Lower lobe of right lung (tissue), 2 donors: ENCODE measurements at regions not wholly inside any gene's neighbourhood (a gene's known extent, or its start where the extent isn't known, plus 50 kb on each side); places are given as distances from the start of the nearest gene placed in this dataset.

ENCODE experiments used
- ATAC-seq, 2 donors: fragments of 200-7000 bp; cut with Tn5 transposase; one replicate each; pipeline ENCODE4 v1.9.1; 2020 to 2022; ENCODE audit warnings: mild to moderate bottlenecking in 2 of 2, moderate library complexity in 2 of 2
- DNase-seq: peaks from one replicate; pipeline ENCODE4 v3.0.0-alpha.2; 2020
- H3K27ac ChIP-seq: fragments of 200-600 bp; one replicate; pipeline ENCODE4 v1.8.0; 2022
- H3K27me3 ChIP-seq: fragments of 200-600 bp; one replicate; pipeline ENCODE4 v1.8.0; 2022; ENCODE audit warnings: low read depth
- H3K36me3 ChIP-seq: fragments of 200-600 bp; one replicate; pipeline ENCODE4 v1.8.0; 2022; ENCODE audit warnings: mild to moderate bottlenecking
- H3K4me1 ChIP-seq: fragments of 200-600 bp; one replicate; pipeline ENCODE4 v1.8.0; 2022
- H3K4me3 ChIP-seq: fragments of 200-600 bp; one replicate; pipeline ENCODE4 v1.8.0; 2022; ENCODE audit warnings: mild to moderate bottlenecking
- H3K9me3 ChIP-seq: fragments of 200-600 bp; one replicate; pipeline ENCODE4 v1.8.0; 2022
- CTCF ChIP-seq: fragments of 200-600 bp; IDR thresholded peaks from one replicate; pipeline ENCODE4 v1.8.0; 2022; ENCODE audit warnings: antibody characterized with exemption, mild to moderate bottlenecking
- intact Hi-C: fragments of 100-400 bp; cut with DNase I; formaldehyde crosslinking; loops from one replicate; pipeline ENCODE4 v1.11.0; 2022
- donor health status: DM: no; HTN: yes; CAD: no; lungs with severe emphysema.

GRCh38 chr5:104914536-104915070, 1352.0 kb upstream of the NUDT12 start:
- Histone ChIP-seq H3K4me1 (no peaks in the 10 kb centered on the region), H3K36me3 (no peaks in the 10 kb centered on the region), H3K27me3 (no peaks in the 10 kb centered on the region), H3K27ac (no peak overlapping the region), H3K4me3 (no peak overlapping the region), H3K9me3 (no peaks in the 10 kb centered on the region)
- no peak for DNase-seq
- TF ChIP-seq CTCF = no peak
- no peak for ATAC-seq
- intact Hi-C loops = no loop called here

GRCh38 chr5:104913841-104914281, 1351.3 kb upstream of the NUDT12 start:
- H3K27me3 ChIP-seq = no peaks in the 10 kb centered on the region
- H3K27ac ChIP-seq = no peak overlapping the region
- DNase-seq (no peak), ATAC-seq (no peak)
- no peaks in the 10 kb centered on the region for H3K9me3 ChIP-seq
- no peak overlapping the region for H3K4me3 ChIP-seq
- no peak for TF ChIP-seq CTCF
- H3K4me1 ChIP-seq = no peaks in the 10 kb centered on the region
- intact Hi-C loops = no loop called here
- H3K36me3 ChIP-seq = no peaks in the 10 kb centered on the region

DNA sequence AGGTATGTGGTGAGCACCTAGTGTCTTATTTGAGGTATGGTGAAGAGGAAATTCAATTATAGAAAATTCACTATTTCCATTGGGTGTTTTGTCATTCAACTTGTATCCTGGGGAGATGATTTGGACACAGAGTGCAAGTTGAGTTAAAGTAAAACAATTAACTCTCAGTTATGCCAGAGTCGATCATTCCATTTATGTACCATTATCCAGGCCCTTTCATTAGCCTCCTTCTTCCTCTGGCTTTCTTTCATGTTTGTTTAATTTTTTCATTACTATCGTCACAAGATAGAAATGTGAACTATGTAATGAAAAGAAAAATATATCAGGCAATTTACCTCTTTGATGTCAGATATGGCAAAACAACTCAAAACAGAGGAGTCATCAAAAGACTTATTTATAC, 1347.2 kb upstream of the NUDT12 start:
- Histone ChIP-seq H3K27ac (no peak overlapping the region), H3K9me3 (no peaks in the 10 kb centered on the region), H3K4me1 (no peaks in the 10 kb centered on the region), H3K4me3 (no peak overlapping the region), H3K36me3 (no peaks in the 10 kb centered on the region), H3K27me3 (no peaks in the 10 kb centered on the region)
- TF ChIP-seq CTCF = no peak
- ATAC-seq (no peak), DNase-seq (no peak)
- intact Hi-C loops = no loop called here

DNA sequence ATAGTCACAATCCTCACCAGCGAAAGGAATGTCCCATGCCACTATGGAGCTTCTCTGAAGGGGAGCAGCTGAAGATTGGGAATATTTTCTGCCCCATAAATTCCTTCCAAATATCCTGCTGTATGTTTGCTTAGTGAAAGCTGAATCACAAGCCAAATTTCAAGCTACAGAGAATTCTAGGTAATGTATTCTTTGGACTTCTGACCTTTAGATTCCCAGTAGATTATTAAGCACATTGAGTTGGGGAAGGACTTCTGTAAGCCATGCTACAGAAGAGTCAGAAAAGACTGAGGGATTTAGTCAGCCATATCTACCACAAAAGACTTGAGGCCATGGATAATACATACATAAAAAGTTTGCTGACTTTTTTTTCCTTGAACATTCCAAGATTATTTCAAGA, 1342.0 kb upstream of the NUDT12 start:
- Histone ChIP-seq H3K4me3 (no peak overlapping the region), H3K27me3 (no peaks in the 10 kb centered on the region), H3K36me3 (no peaks in the 10 kb centered on the region), H3K27ac (no peak overlapping the region), H3K4me1 (no peaks in the 10 kb centered on the region), H3K9me3 (no peaks in the 10 kb centered on the region)
- ATAC-seq (no peak), DNase-seq (no peak)
- intact Hi-C loops = no loop called here
- TF ChIP-seq CTCF = no peak

DNA sequence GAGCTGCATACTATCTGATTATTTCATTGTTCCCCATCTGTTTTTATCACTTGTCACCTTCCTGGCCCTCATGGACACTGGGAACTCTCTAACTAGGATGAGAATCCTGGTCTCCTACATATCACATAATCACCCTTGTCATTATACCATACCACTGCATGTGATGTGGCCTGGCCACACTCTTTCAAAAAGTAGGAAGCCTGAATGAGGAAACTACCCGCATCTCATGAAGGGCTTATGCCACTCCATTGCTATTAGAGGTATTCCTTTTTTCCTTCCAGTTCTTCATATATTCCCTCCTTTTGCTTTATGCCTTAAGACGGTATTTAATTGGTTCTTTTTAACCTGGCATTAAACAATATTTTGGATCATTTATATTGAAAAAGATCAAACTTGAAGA, 1341.4 kb upstream of the NUDT12 start:
- no peak overlapping the region for H3K27ac ChIP-seq
- ATAC-seq = no peak
- H3K36me3 ChIP-seq = no peaks in the 10 kb centered on the region
- H3K4me3 ChIP-seq = no peak overlapping the region
- no peaks in the 10 kb centered on the region for H3K4me1 ChIP-seq
- no peak for DNase-seq
- no peaks in the 10 kb centered on the region for H3K9me3 ChIP-seq
- intact Hi-C loops = no loop called here
- H3K27me3 ChIP-seq = no peaks in the 10 kb centered on the region
- no peak for TF ChIP-seq CTCF

DNA sequence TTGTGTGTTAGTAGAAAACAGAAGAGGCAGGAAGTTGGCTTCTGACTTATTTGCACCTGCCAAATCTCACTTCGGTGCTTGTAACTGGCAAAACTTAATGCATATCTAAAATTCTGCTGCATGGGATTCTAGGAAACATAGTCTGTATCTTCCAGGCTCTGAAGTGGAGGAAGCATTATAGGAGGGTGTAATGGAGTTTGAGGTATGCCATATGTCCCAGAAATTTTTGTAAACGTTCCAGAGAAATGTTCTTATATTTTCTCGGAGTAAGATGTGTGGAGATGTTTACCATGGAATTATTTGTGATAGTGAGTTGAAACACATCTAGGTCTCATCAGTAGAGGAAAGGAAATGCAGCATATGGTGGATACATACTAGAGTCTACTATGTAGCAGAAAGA, 1329.0 kb upstream of the NUDT12 start:
- no peak for ATAC-seq
- intact Hi-C loops = no loop called here

More for the DNA sequence above, 1329.0 kb upstream of the NUDT12 start:
- H3K36me3 ChIP-seq = no peaks in the 10 kb centered on the region
- no peak for DNase-seq
- H3K4me3 ChIP-seq = no peak overlapping the region
- no peak overlapping the region for H3K27ac ChIP-seq
- H3K4me1 ChIP-seq = no peaks in the 10 kb centered on the region
- no peaks in the 10 kb centered on the region for H3K27me3 ChIP-seq
- TF ChIP-seq CTCF = no peak
- no peaks in the 10 kb centered on the region for H3K9me3 ChIP-seq
